Neural progenitor cell (in vitro differentiated cells): ENCODE measurements at regions not wholly inside any gene's neighbourhood (a gene's known extent, or its start where the extent isn't known, plus 50 kb on each side); places are given as distances from the start of the nearest gene placed in this dataset.

Experiments
- EZH2 ChIP-seq: fragments of 200-600 bp; sonication (generic); IDR thresholded peaks from 2 replicates; pipeline ENCODE4 v1.6.1; 2017; ENCODE audit warnings: antibody characterized with exemption, mild to moderate bottlenecking, moderate library complexity
- TF ChIP-seq, protein P1 (sequence below): fragments of 200-600 bp; sonication (generic); IDR thresholded peaks from 2 replicates; pipeline ENCODE4 v1.5.1; 2017; ENCODE audit warnings: antibody characterized with exemption, mild to moderate bottlenecking

DNA sequence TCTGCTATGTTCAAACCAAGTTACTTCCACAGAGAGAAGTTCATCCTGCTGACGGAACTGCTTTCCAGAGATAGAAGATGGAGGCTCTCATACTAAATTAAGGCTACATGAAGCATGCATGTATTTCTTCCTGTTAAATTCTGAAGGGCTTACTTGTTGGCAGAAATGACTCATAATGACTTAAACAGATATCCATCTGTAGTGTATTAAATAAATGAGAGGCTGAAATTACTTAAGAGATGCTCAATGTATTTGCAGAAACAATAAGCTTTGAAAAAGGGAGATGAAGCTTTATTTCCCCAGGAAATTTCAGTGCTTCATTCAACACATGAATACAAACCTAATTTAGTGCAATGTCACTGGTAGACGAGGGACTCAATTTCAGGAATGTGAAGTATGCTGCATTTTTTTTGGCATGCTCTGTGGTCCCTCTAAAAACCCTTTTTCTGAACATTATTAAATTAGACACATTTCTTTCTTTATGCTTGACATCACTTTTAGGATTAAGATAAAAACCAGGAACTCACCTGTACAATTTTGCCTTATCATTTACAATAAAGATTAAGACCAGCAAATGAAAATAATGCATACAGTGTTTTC, 759.1 kb upstream of the POU3F4 start:
- TF ChIP-seq, protein P1, sequence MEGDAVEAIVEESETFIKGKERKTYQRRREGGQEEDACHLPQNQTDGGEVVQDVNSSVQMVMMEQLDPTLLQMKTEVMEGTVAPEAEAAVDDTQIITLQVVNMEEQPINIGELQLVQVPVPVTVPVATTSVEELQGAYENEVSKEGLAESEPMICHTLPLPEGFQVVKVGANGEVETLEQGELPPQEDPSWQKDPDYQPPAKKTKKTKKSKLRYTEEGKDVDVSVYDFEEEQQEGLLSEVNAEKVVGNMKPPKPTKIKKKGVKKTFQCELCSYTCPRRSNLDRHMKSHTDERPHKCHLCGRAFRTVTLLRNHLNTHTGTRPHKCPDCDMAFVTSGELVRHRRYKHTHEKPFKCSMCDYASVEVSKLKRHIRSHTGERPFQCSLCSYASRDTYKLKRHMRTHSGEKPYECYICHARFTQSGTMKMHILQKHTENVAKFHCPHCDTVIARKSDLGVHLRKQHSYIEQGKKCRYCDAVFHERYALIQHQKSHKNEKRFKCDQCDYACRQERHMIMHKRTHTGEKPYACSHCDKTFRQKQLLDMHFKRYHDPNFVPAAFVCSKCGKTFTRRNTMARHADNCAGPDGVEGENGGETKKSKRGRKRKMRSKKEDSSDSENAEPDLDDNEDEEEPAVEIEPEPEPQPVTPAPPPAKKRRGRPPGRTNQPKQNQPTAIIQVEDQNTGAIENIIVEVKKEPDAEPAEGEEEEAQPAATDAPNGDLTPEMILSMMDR: no peak
- TF ChIP-seq EZH2: no peak
